GM04503 (cell line): ENCODE measurements at regions not wholly inside any gene's neighbourhood (a gene's known extent, or its start where the extent isn't known, plus 50 kb on each side); places are given as distances from the start of the nearest gene placed in this dataset.
A peak's percentile ranks its signal among the peaks of the same experiment; 100 is the strongest.
"Not testable (repeated sequence)": the region's sequence is repeated elsewhere in the genome, so short reads cannot be mapped to it uniquely, and the experiment has no call there.

Experiments
- DNase-seq: peaks from one replicate; pipeline ENCODE4 v3.0.0-alpha.2; 2012; ENCODE audit warnings: low read depth

GRCh38 chr6:109875973-109876372, 102.1 kb upstream of the GPR6 start:
- DNase-seq = no peak

DNA sequence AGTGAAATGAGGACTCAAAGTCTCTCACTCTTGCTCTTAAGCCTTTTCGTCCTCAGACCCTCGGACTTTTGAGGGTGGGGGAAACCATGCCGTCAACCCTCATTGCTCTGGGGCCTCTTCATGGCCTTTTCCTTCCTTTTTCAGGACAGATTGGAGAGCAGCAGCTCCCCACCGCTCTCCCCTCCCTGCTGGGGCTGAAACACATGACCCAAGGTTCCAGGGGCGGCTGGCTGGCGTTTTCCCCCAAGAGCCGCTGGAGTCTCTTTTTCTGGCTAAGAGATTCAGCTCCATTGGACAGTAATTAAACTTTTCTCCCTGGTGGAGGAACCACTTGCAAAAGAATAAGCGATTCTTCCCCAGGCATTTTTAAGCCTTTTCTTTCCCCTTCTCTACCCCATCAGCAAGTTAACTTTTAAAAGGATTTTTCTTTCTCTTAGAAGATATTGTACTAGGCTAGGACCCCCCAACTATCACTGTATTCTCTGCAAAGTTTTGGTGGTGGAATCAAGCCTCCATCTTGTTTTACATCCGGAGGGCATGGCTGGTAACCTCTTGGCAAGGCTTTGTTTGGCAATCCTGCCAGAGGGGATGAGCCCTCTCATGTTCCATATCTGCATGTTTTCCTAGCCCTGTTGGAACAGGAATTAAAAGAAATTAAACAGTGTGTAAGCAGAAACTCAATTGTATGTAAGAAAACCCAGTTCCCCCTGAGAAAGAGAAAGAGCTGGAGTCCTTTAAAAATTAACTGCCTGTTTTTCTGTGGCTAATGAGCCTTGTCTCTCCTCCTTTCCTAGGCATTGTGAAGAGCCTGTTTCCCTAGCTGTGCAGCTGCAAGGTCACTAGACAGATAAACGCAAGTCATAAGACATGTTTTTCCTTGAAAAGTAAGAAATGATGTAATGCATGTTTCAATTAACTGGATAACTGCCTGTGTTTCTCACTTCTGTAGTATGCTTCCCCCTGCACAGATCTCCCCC, 100.8 kb upstream of the GPR6 start:
- no peak for DNase-seq

DNA sequence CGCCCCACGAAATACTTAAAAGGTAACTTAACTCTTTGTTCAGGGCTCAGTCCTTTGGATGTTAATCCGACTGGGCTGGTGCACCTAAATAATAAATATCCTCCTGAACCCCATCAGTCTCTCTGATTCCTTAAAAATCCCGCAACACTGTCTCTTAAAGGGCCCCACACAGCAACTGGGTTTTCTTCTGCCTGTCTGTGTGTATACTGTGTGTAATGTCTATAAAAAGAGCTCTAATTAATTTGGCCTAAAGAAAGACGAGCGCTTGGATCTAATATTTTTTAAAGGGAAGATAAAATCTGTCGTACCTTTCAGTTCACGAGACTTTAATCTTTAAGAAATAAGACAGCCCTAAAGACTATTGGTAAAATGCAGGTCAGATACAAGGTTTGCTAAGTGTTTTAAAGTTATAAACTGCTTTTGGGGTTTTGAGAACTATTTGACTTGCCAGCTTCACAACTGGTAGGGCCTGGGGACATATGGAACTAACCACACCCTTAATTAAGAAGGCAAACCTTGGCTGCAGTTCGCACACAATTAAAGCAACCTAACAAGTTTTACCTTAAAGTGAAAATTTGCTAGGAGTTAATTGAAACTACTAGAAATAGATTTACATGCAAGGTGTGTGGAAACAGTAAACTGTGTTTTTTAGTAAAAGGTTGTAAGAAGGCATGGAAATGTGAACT, 100.0 kb upstream of the GPR6 start:
- not testable (repeated sequence) for DNase-seq

- DNase-seq = not testable (repeated sequence)
These were observed 99.0 kb upstream of the GPR6 start for GRCh38 chr6:109879081-109879480.

- DNase-seq = no peak
These were observed 98.6 kb upstream of the GPR6 start for GRCh38 chr6:109879521-109879920.

- DNase-seq = not testable (repeated sequence)
These were observed 97.0 kb upstream of the GPR6 start for GRCh38 chr6:109881069-109881468.

GRCh38 chr6:109881953-109882490, 96.1 kb upstream of the GPR6 start:
- not testable (repeated sequence) for DNase-seq

DNA sequence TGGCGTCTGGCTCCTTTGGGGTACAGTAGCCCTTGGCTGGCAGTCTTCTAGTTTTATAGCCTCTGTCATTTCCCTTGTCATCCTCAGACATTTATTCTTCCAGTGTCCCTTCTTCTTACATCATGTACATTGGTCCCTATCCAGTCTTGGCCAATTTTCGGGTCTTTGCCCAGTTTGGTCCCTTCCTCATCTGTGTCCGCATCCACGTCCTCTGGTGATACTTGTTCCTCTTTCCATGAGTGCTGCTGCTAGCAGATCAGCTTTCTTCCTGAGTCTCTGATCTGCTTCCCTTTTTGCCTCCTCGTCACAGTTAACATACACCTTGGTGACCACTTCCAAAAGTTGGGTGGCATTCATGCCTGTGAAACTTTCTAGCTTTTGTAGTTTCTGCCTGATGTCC, 86.2 kb upstream of the GPR6 start:
- DNase-seq = no peak

- no peak for DNase-seq
These were observed 85.4 kb upstream of the GPR6 start for GRCh38 chr6:109892451-109893435.

GRCh38 chr6:109893606-109894005, 84.5 kb upstream of the GPR6 start:
- DNase-seq = no peak

- DNase-seq = no peak
These were observed 83.9 kb upstream of the GPR6 start for GRCh38 chr6:109894181-109894580.

GRCh38 chr6:109896341-109896740, 81.8 kb upstream of the GPR6 start:
- peak; percentile 27 for DNase-seq

DNA sequence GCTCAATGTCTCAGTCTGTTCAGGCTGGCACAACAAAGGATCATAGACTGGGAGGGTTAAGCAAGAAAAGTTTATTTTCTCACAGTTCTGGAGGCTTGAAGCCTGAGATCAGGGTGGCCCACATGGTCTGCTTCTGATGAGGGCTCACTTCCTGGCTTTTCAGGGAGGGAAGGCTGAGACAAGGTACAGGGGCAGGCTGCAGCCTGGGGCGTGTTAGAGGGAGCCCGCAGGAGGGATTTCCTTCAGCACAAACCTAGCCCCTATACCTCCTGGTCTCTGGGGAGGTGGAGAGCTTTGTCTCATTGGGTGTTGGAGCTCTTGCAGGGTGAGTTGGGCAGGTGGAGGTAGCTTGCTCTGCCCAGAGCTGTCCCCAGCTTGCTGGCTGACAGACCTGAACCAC, 81.1 kb upstream of the GPR6 start:
- no peak for DNase-seq

- no peak for DNase-seq
These were observed 80.5 kb upstream of the GPR6 start for GRCh38 chr6:109897561-109898080.

DNA sequence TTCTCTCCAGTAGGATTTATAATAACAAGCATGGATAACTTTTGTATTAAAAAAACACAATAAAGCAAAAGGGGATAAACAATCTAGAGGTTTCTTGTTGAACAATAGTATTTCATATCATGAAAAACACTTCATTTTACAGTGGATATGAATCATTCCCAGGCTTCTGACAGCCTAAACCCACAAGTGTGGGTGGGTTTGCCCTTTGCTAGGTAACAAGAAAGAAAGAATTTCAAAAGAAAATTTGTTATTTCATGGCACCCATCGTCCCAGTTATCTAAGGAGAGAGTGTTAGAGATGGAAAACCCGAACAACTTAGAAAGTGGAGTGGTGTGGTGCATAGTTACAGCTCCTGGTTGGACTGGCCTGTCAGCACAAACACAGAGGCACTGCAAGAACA, 76.1 kb upstream of the GPR6 start:
- no peak for DNase-seq

DNA sequence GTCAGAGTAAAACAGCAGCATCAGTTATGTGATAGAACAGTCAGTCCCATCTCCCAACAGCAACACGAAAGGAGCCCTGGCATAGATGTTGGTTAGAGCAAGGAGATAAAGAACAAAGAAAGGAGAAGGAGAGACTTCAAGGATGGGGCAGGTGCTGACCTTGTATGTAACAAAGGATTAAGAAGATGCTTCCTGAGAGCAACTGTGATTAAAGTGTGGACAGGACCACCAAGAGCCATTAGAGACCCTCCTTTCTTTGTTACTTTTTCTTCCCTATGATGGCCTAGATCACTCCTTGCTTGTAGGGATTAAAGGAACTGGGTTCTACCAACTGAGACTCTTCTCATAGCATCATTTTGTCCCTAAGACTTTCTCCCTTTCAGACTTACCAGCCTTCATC, 75.2 kb upstream of the GPR6 start:
- DNase-seq = no peak

- no peak for DNase-seq
These were observed 67.5 kb upstream of the GPR6 start for GRCh38 chr6:109910571-109910970.

GRCh38 chr6:109912118-109912517, 66.0 kb upstream of the GPR6 start:
- no peak for DNase-seq

DNA sequence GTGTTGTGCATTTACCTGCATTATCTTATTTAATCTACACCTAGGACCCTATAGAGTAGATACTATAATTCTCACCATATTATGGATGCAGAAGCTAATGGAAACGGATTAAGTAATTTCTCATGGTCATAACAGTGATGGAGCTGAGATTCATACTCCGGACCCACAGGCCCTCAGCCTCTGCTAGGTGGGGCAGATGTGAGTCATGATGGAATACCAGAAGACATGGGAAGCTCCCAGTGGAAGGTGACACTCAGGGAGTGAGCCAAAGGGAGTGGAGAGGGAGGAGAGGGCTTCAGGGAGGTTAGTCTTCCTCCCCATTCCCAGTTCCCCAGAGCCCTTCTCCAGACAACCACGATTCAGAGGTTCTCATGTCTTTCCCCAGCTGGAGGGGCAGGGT, 65.2 kb upstream of the GPR6 start:
- DNase-seq = no peak

GRCh38 chr6:109915748-109916147, 62.4 kb upstream of the GPR6 start:
- DNase-seq = not testable (repeated sequence)

DNA sequence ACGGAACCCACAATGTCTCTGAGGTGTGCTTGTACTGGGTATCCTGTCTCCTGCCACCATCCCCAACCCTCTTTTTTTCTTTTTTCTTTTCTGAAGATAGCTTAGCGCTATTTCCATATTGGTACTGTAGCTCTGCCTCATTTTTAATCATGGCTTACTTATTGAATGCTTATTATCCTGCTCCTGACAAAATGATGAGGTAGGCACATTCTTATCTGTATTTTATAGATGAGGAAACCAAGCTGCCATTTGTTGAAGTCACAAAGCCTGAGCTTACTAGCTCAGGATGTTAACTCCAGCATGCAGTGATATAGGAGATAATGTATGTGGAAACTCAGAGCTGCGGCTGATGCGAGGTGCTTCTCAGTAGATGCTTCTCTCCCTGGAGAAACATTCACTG, 61.4 kb upstream of the GPR6 start:
- no peak for DNase-seq

DNA sequence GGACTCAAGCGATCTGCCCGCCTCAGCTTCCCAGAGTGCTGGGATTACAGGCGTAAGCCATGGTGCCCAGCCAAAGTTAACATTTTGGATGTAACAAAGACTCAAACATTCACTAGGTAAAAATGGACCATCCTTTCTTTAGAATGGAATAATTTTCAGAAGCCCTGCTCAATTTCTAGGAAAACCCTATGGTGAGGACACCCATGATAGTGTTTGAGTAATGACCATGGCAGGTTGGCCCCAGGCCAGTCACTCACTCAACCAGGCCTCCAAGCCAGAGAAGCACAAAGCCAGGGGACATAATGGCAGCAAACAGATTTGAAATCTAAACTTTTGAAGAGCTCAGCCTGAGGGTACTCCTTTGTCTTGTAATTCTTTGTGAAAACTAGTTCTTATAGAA, 59.9 kb upstream of the GPR6 start:
- no peak for DNase-seq
